ENCODE measurements at regions not wholly inside any gene's neighbourhood (a gene's known extent, or its start where the extent isn't known, plus 50 kb on each side); places are given as distances from the start of the nearest gene placed in this dataset.

- TF ChIP-seq ZFP41 (tag by site-specific recombination; IDR thresholded peaks at IDR 0.05; ENCODE audit: borderline replicate concordance) (no peak), ZNF23 (tag by site-specific recombination; IDR thresholded peaks at IDR 0.05; ENCODE audit: borderline replicate concordance) (no peak), TRIM28 (IDR thresholded peaks at IDR 0.05; ENCODE audit: borderline replicate concordance, low read length) (no peak)
Measured at GRCh38 chr13:55583953-55584593, 1556.6 kb upstream of the PRR20A start (continued).

- Histone ChIP-seq H3K36me3 (ENCODE audit: control insufficient read depth in 2 of 2, insufficient read depth in 1 of 2, low read length in 2 of 2) (no peaks in the 10 kb centered on the region), H3K4me3 (ENCODE audit: low read depth, low read length) (no peak overlapping the region), H3K4me1 (ENCODE audit: control insufficient read depth, insufficient read depth, low read length) (no peaks in the 10 kb centered on the region), H3K9me3 (ENCODE audit: control insufficient read depth, insufficient read depth, low read depth, low read length) (no peaks in the 10 kb centered on the region), H3K27ac (ENCODE audit: extremely low read depth, low read depth, low read length) (no peak overlapping the region)
- TF ChIP-seq ZNF747 (tag by site-specific recombination; IDR thresholded peaks at IDR 0.05) (no peak), MEIS1 (CRISPR knock-in tag; IDR thresholded peaks at IDR 0.05; ENCODE audit: borderline replicate concordance) (no peak), KLF1 (tag by site-specific recombination; IDR thresholded peaks at IDR 0.05) (no peak), ZNF174 (tag by site-specific recombination; IDR thresholded peaks at IDR 0.05) (no peak), SCRT2 (tag by site-specific recombination; IDR thresholded peaks at IDR 0.05) (no peak), ZNF223 (tag by site-specific recombination; IDR thresholded peaks at IDR 0.05) (no peak), PBX3 (CRISPR knock-in tag; IDR thresholded peaks at IDR 0.05) (no peak), ZNF843 (tag by site-specific recombination; IDR thresholded peaks at IDR 0.05) (no peak), ZNF670 (tag by site-specific recombination; IDR thresholded peaks at IDR 0.05; ENCODE audit: low read depth) (no peak), ZBTB11 (tag by site-specific recombination; conservative IDR thresholded peaks at IDR 0.05; ENCODE audit: low read depth) (no peak), ZNF701 (tag by site-specific recombination; IDR thresholded peaks at IDR 0.05) (no peak), ZNF391 (tag by site-specific recombination; IDR thresholded peaks at IDR 0.05; ENCODE audit: borderline replicate concordance, low read depth) (no peak), ZNF18 (tag by site-specific recombination; IDR thresholded peaks at IDR 0.05) (no peak), ZBTB20 (tag by site-specific recombination; IDR thresholded peaks at IDR 0.05) (no peak), ZNF626 (tag by site-specific recombination; IDR thresholded peaks at IDR 0.05) (no peak), ZNF707 (tag by site-specific recombination; IDR thresholded peaks at IDR 0.05) (no peak), SP3 (tag by site-specific recombination; IDR thresholded peaks at IDR 0.05) (no peak), ZNF112 (tag by site-specific recombination; IDR thresholded peaks at IDR 0.05) (no peak), ZNF311 (tag by site-specific recombination; IDR thresholded peaks at IDR 0.05; ENCODE audit: borderline replicate concordance) (no peak)
- TF ChIP-seq, protein P1, sequence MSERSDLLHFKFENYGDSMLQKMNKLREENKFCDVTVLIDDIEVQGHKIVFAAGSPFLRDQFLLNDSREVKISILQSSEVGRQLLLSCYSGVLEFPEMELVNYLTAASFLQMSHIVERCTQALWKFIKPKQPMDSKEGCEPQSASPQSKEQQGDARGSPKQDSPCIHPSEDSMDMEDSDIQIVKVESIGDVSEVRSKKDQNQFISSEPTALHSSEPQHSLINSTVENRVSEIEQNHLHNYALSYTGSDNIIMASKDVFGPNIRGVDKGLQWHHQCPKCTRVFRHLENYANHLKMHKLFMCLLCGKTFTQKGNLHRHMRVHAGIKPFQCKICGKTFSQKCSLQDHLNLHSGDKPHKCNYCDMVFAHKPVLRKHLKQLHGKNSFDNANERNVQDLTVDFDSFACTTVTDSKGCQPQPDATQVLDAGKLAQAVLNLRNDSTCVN (tag by site-specific recombination; optimal IDR thresholded peaks at IDR 0.05): no peak
- CTCF ChIA-PET: no interaction called here
- POLR2A ChIA-PET: no interaction called here
Measured at GRCh38 chr13:55602784-55603183, 1537.9 kb upstream of the PRR20A start.
